ENCODE measurements at regions not wholly inside any gene's neighbourhood (a gene's known extent, or its start where the extent isn't known, plus 50 kb on each side); places are given as distances from the start of the nearest gene placed in this dataset.

GRCh38 chr22:49460592-49461281 lies 366.9 kb downstream of the BRD1 start:
- CTCF ChIA-PET, result no interaction called here
- no peak for TF ChIP-seq CTCF (IDR thresholded peaks at IDR 0.05; ENCODE audit: insufficient read depth, low read depth, low read length)
- POLR2A ChIA-PET, result no interaction called here
- no peak overlapping the region for H3K4me3 ChIP-seq (ENCODE audit: low read depth, low read length)
- H3K27me3 ChIP-seq (ENCODE audit: control insufficient read depth, insufficient read depth, low read length), result no peaks in the 10 kb centered on the region
- H3K36me3 ChIP-seq (ENCODE audit: control insufficient read depth, insufficient read depth, low read length), result no peaks in the 10 kb centered on the region
- DNase-seq (ENCODE audit: low read depth), result no peak

GRCh38 chr22:49460091-49460490 lies 367.6 kb downstream of the BRD1 start:
- no peak overlapping the region for H3K4me3 ChIP-seq (ENCODE audit: low read depth, low read length)
- POLR2A ChIA-PET, result no interaction called here
- CTCF ChIA-PET, result no interaction called here
- no peaks in the 10 kb centered on the region for H3K36me3 ChIP-seq (ENCODE audit: control insufficient read depth, insufficient read depth, low read length)
- no peak for TF ChIP-seq CTCF (IDR thresholded peaks at IDR 0.05; ENCODE audit: insufficient read depth, low read depth, low read length)
- no peak for DNase-seq (ENCODE audit: low read depth)
- H3K27me3 ChIP-seq (ENCODE audit: control insufficient read depth, insufficient read depth, low read length), result no peaks in the 10 kb centered on the region

GRCh38 chr22:49458708-49459099 lies 369.0 kb downstream of the BRD1 start:
- POLR2A ChIA-PET, result no interaction called here
- no peak overlapping the region for H3K4me3 ChIP-seq (ENCODE audit: low read depth, low read length)
- no peak for DNase-seq (ENCODE audit: low read depth)
- TF ChIP-seq CTCF (IDR thresholded peaks at IDR 0.05; ENCODE audit: insufficient read depth, low read depth, low read length), result no peak
- no peaks in the 10 kb centered on the region for H3K36me3 ChIP-seq (ENCODE audit: control insufficient read depth, insufficient read depth, low read length)
- CTCF ChIA-PET, result no interaction called here
- no peaks in the 10 kb centered on the region for H3K27me3 ChIP-seq (ENCODE audit: control insufficient read depth, insufficient read depth, low read length)

GRCh38 chr22:49457946-49458707 lies 369.5 kb downstream of the BRD1 start:
- DNase-seq (ENCODE audit: low read depth), result no peak
- Histone ChIP-seq H3K27me3 (ENCODE audit: control insufficient read depth, insufficient read depth, low read length) (no peaks in the 10 kb centered on the region), H3K36me3 (ENCODE audit: control insufficient read depth, insufficient read depth, low read length) (no peaks in the 10 kb centered on the region), H3K4me3 (ENCODE audit: low read depth, low read length) (no peak overlapping the region)
- no peak for TF ChIP-seq CTCF (IDR thresholded peaks at IDR 0.05; ENCODE audit: insufficient read depth, low read depth, low read length)
- ChIA-PET CTCF (no interaction called here), POLR2A (no interaction called here)

- Histone ChIP-seq H3K4me3 (ENCODE audit: low read depth, low read length) (no peak overlapping the region), H3K27me3 (ENCODE audit: control insufficient read depth, insufficient read depth, low read length) (no peaks in the 10 kb centered on the region), H3K36me3 (ENCODE audit: control insufficient read depth, insufficient read depth, low read length) (no peaks in the 10 kb centered on the region)
- CTCF ChIA-PET, result no interaction called here
- DNase-seq (ENCODE audit: low read depth), result no peak
- TF ChIP-seq CTCF (IDR thresholded peaks at IDR 0.05; ENCODE audit: insufficient read depth, low read depth, low read length), result no peak
- POLR2A ChIA-PET, result no interaction called here
Observed at GRCh38 chr22:49457146-49457545, 370.5 kb downstream of the BRD1 start.

All from BJ (cell line).